ENCODE measurements at regions not wholly inside any gene's neighbourhood (a gene's known extent, or its start where the extent isn't known, plus 50 kb on each side); places are given as distances from the start of the nearest gene placed in this dataset.

- H3K4me1 ChIP-seq (ENCODE audit: insufficient read depth): no peaks in the 10 kb centered on the region
- no peaks in the 10 kb centered on the region for H3K27me3 ChIP-seq
- peak in 1 of 5 donors; percentile 37 for DNase-seq
- H3K9me3 ChIP-seq: no peaks in the 10 kb centered on the region
- WGBS, 3 donors: 75 to 92% (median 88%) methylated on average over 5 of the region's 5 CpGs
- TF ChIP-seq POLR2A (IDR thresholded peaks at IDR 0.05) (no peak), EP300 (IDR thresholded peaks at IDR 0.05) (no peak)
- H3K36me3 ChIP-seq: no peaks in the 10 kb centered on the region
- H3K4me3 ChIP-seq: no peak overlapping the region
- H3K27ac ChIP-seq: no peak overlapping the region
- intact Hi-C loops (cut with DNase I): no loop called here
Measured at GRCh38 chr13:74751739-74752138, 617.5 kb upstream of the KLF12 start.

GRCh38 chr13:74747186-74747955, 613.2 kb upstream of the KLF12 start:
- Histone ChIP-seq H3K27ac (no peak overlapping the region), H3K4me3 (no peak overlapping the region), H3K4me1 (ENCODE audit: insufficient read depth) (no peaks in the 10 kb centered on the region), H3K9me3 (no peaks in the 10 kb centered on the region), H3K36me3 (no peaks in the 10 kb centered on the region), H3K27me3 (no peaks in the 10 kb centered on the region)
- TF ChIP-seq POLR2A (IDR thresholded peaks at IDR 0.05): no peak
- TF ChIP-seq EP300 (IDR thresholded peaks at IDR 0.05): no peak
- intact Hi-C loops (cut with DNase I): no loop called here
- WGBS, 3 donors: 41 to 60% (median 54%) methylated on average over 6 of the region's 6 CpGs
- DNase-seq: no peak

- no peaks in the 10 kb centered on the region for H3K36me3 ChIP-seq
- no peaks in the 10 kb centered on the region for H3K9me3 ChIP-seq
- TF ChIP-seq CTCF (IDR thresholded peaks at IDR 0.05) (no peak), EP300 (IDR thresholded peaks at IDR 0.05) (no peak), POLR2A (IDR thresholded peaks at IDR 0.05) (no peak)
- no peak overlapping the region for H3K4me3 ChIP-seq
- H3K27ac ChIP-seq: no peak overlapping the region
- intact Hi-C loops (cut with DNase I): no loop called here
- H3K4me1 ChIP-seq (ENCODE audit: insufficient read depth): no peaks in the 10 kb centered on the region
- no peak for DNase-seq
- no peaks in the 10 kb centered on the region for H3K27me3 ChIP-seq
- WGBS, 3 donors: 72 to 79% (median 78%) methylated on average over 3 of the region's 3 CpGs
Measured at GRCh38 chr13:74743992-74744391, 609.8 kb upstream of the KLF12 start.

- no peaks in the 10 kb centered on the region for H3K9me3 ChIP-seq
- no peak overlapping the region for H3K27ac ChIP-seq
- intact Hi-C loops (cut with DNase I): no loop called here
Measured at GRCh38 chr13:74741732-74742131, 607.5 kb upstream of the KLF12 start.

GRCh38 chr13:74732736-74733385, 598.7 kb upstream of the KLF12 start:
- intact Hi-C loops (cut with DNase I): no loop called here
- Histone ChIP-seq H3K27ac (no peak overlapping the region), H3K4me1 (ENCODE audit: insufficient read depth) (no peaks in the 10 kb centered on the region), H3K4me3 (no peak overlapping the region), H3K9me3 (no peaks in the 10 kb centered on the region), H3K27me3 (no peaks in the 10 kb centered on the region), H3K36me3 (no peaks in the 10 kb centered on the region)
- 80 to 87% (median 81%) methylated on average over 8 of the region's 8 CpGs for WGBS, 3 donors
- no peak for TF ChIP-seq CTCF (IDR thresholded peaks at IDR 0.05)
- TF ChIP-seq POLR2A (IDR thresholded peaks at IDR 0.05): no peak
- no peak for TF ChIP-seq EP300 (IDR thresholded peaks at IDR 0.05)
- DNase-seq: no peak

More at GRCh38 chr13:74741732-74742131, 607.5 kb upstream of the KLF12 start:
- H3K27me3 ChIP-seq: no peaks in the 10 kb centered on the region
- no peak for DNase-seq
- H3K4me1 ChIP-seq (ENCODE audit: insufficient read depth): no peaks in the 10 kb centered on the region
- no peaks in the 10 kb centered on the region for H3K36me3 ChIP-seq
- H3K4me3 ChIP-seq: no peak overlapping the region
- TF ChIP-seq CTCF (IDR thresholded peaks at IDR 0.05) (no peak), EP300 (IDR thresholded peaks at IDR 0.05) (no peak), POLR2A (IDR thresholded peaks at IDR 0.05) (no peak)
- WGBS, 3 donors: 96 to 99% (median 97%) methylated on average over 3 of the region's 3 CpGs

All from ovary (tissue), 7 donors.